ENCODE measurements at regions not wholly inside any gene's neighbourhood (a gene's known extent, or its start where the extent isn't known, plus 50 kb on each side); places are given as distances from the start of the nearest gene placed in this dataset.
"Not testable (repeated sequence)": the region's sequence is repeated elsewhere in the genome, so short reads cannot be mapped to it uniquely, and the experiment has no call there.

DNA sequence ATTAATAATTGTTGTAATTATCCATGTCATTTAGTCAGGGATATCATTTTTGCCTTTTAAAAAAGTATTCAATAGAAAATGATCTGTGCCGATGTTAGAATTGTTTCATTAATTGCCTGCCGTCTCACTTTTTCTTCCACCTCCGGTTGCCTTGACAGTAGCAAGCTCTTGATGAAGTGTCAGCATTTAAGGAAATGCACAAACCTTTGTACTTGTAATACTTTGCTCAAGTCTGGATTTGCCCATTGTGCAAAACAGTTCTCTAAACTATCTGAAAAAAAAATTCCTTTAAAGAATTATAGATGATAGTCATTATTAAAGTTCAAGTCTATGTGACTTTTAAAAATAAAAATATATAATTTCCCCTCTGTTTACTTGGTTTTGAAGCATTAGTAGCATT is 619.7 kb downstream of the GATA3 start:
- no peak overlapping the region for H3K27ac Mint-ChIP-seq (ENCODE audit: low read depth)
- H3K27me3 Mint-ChIP-seq: peaks cover 40% of the 10 kb centered on the region
- DNase-seq (ENCODE audit: low spot score in 2 of 2) (no peak), ATAC-seq (replicated peaks; ENCODE audit: extremely low read depth, poor library complexity, severe bottlenecking) (no peak)
- no peaks in the 10 kb centered on the region for H3K36me3 Mint-ChIP-seq (ENCODE audit: insufficient read depth)
- H3K9me3 Mint-ChIP-seq: peaks cover 7% of the 10 kb centered on the region
- H3K4me3 Mint-ChIP-seq: no peak overlapping the region
- H3K4me1 Mint-ChIP-seq: no peaks in the 10 kb centered on the region

GRCh38 chr10:8677642-8678041 is 623.2 kb downstream of the GATA3 start:
- no peak overlapping the region for H3K4me3 Mint-ChIP-seq
- peaks cover 4% of the 10 kb centered on the region for H3K9me3 Mint-ChIP-seq
- ATAC-seq (replicated peaks; ENCODE audit: extremely low read depth, poor library complexity, severe bottlenecking) (no peak), DNase-seq (ENCODE audit: low spot score in 2 of 2) (no peak)
- H3K27me3 Mint-ChIP-seq: peaks cover 26% of the 10 kb centered on the region
- no peaks in the 10 kb centered on the region for H3K36me3 Mint-ChIP-seq (ENCODE audit: insufficient read depth)
- H3K27ac Mint-ChIP-seq (ENCODE audit: low read depth): no peak overlapping the region
- no peaks in the 10 kb centered on the region for H3K4me1 Mint-ChIP-seq

DNA sequence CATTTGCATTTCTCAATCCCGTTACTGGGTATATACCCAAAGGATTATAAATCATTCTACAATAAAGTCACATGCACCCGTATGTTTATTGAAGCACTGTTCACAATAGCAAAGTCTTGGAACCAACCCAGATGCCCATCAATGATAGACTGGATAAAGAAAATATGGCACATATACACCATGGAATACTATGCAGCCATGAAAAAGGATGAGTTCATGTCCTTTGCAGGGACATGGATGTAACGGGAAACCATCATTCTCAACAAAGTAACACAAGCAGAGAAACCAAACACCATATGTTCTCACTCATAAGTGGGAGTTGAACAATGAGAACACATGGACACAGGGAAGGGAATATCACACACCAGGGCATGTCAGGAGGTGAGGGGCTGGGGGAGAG is 630.4 kb downstream of the GATA3 start:
- H3K4me1 Mint-ChIP-seq; H3K9me3 Mint-ChIP-seq; ATAC-seq (replicated peaks; ENCODE audit: extremely low read depth, poor library complexity, severe bottlenecking); H3K4me3 Mint-ChIP-seq; DNase-seq (ENCODE audit: low spot score in 2 of 2); H3K27ac Mint-ChIP-seq (ENCODE audit: low read depth); H3K36me3 Mint-ChIP-seq (ENCODE audit: insufficient read depth): not testable (repeated sequence)
- H3K27me3 Mint-ChIP-seq: peaks cover 25% of the 10 kb centered on the region

- H3K9me3 Mint-ChIP-seq: peaks cover 10% of the 10 kb centered on the region
- H3K4me3 Mint-ChIP-seq: no peak overlapping the region
- no peak overlapping the region for H3K27ac Mint-ChIP-seq (ENCODE audit: low read depth)
- no peaks in the 10 kb centered on the region for H3K4me1 Mint-ChIP-seq
- ATAC-seq (replicated peaks; ENCODE audit: extremely low read depth, poor library complexity, severe bottlenecking) (no peak), DNase-seq (ENCODE audit: low spot score in 2 of 2) (no peak)
- H3K27me3 Mint-ChIP-seq: peaks cover 28% of the 10 kb centered on the region
- no peaks in the 10 kb centered on the region for H3K36me3 Mint-ChIP-seq (ENCODE audit: insufficient read depth)
Observed at GRCh38 chr10:8688881-8689280, 634.4 kb downstream of the GATA3 start.

DNA sequence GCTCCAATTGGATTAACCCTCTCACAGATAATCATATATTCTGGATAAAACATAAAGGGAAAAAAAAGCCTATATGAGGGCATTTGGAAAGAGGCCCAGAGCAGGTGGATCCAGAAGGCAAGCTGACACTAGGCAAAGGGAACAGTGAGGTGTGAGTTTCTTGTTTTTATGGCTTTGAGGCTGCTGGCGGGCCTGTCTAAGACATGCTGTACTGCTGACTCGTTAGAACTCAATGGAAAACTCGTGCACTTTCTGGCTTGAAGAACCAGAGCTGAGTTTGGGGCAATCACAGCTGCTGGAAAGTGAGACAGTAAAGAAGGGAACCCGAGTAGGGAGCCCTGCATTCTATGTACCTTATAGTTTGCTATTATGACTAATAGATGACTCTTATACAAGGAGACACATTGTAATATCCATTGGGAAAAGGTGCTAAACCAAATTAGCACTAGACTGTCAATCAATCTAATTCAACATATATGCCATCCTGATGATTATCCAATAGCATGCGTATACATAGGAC is 637.1 kb downstream of the GATA3 start:
- no peaks in the 10 kb centered on the region for H3K36me3 Mint-ChIP-seq (ENCODE audit: insufficient read depth)
- peaks cover 29% of the 10 kb centered on the region for H3K27me3 Mint-ChIP-seq

GRCh38 chr10:8693635-8694034 is 639.1 kb downstream of the GATA3 start:
- not testable (repeated sequence) for H3K4me3 Mint-ChIP-seq; DNase-seq (ENCODE audit: low spot score in 2 of 2); H3K36me3 Mint-ChIP-seq (ENCODE audit: insufficient read depth); H3K4me1 Mint-ChIP-seq; ATAC-seq (replicated peaks; ENCODE audit: extremely low read depth, poor library complexity, severe bottlenecking); H3K9me3 Mint-ChIP-seq; H3K27ac Mint-ChIP-seq (ENCODE audit: low read depth)
- peaks cover 36% of the 10 kb centered on the region for H3K27me3 Mint-ChIP-seq

More for the DNA sequence above, 637.1 kb downstream of the GATA3 start:
- H3K9me3 Mint-ChIP-seq: peaks cover 6% of the 10 kb centered on the region
- no peak for DNase-seq (ENCODE audit: low spot score in 2 of 2)
- no peak for ATAC-seq (replicated peaks; ENCODE audit: extremely low read depth, poor library complexity, severe bottlenecking)
- no peak overlapping the region for H3K4me3 Mint-ChIP-seq
- H3K27ac Mint-ChIP-seq (ENCODE audit: low read depth): no peak overlapping the region
- no peaks in the 10 kb centered on the region for H3K4me1 Mint-ChIP-seq

- Mint-ChIP-seq H3K9me3 (peaks cover 6% of the 10 kb centered on the region), H3K4me1 (no peaks in the 10 kb centered on the region), H3K27ac (ENCODE audit: low read depth) (no peak overlapping the region), H3K4me3 (no peak overlapping the region), H3K36me3 (ENCODE audit: insufficient read depth) (no peaks in the 10 kb centered on the region), H3K27me3 (peaks cover 53% of the 10 kb centered on the region)
- ATAC-seq (replicated peaks; ENCODE audit: extremely low read depth, poor library complexity, severe bottlenecking) (no peak), DNase-seq (ENCODE audit: low spot score in 2 of 2) (no peak)
Observed at GRCh38 chr10:8696746-8697145, 642.3 kb downstream of the GATA3 start.

DNA sequence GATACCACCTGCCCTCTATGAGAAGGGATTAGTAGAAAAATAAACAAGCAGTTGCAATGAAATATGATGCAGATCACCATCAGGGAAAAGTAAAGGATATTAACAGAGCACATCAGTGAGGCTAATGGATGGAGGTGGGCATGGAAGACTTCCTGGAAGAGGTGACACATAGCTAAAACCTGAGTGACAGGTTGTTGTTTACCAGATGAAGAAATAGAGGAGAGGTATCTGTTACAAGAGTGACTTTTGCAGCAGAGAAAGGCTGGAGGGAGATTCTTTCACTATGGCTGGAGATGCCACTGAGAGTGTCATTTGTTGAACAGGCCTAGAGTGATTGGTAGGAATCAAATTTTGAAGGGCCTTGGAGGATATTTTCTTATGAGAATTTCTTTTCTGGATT is 646.2 kb downstream of the GATA3 start:
- Mint-ChIP-seq H3K9me3 (no peaks in the 10 kb centered on the region), H3K4me3 (no peak overlapping the region), H3K36me3 (ENCODE audit: insufficient read depth) (no peaks in the 10 kb centered on the region), H3K27ac (ENCODE audit: low read depth) (no peak overlapping the region), H3K4me1 (no peaks in the 10 kb centered on the region), H3K27me3 (peaks cover 36% of the 10 kb centered on the region)
- DNase-seq (ENCODE audit: low spot score in 2 of 2) (no peak), ATAC-seq (replicated peaks; ENCODE audit: extremely low read depth, poor library complexity, severe bottlenecking) (no peak)

- ATAC-seq (replicated peaks; ENCODE audit: extremely low read depth, poor library complexity, severe bottlenecking) (no peak), DNase-seq (ENCODE audit: low spot score in 2 of 2) (no peak)
- H3K9me3 Mint-ChIP-seq: no peaks in the 10 kb centered on the region
- H3K4me3 Mint-ChIP-seq: no peak overlapping the region
- peaks cover 37% of the 10 kb centered on the region for H3K27me3 Mint-ChIP-seq
- H3K4me1 Mint-ChIP-seq: no peaks in the 10 kb centered on the region
- no peaks in the 10 kb centered on the region for H3K36me3 Mint-ChIP-seq (ENCODE audit: insufficient read depth)
- no peak overlapping the region for H3K27ac Mint-ChIP-seq (ENCODE audit: low read depth)
Observed at GRCh38 chr10:8702181-8702580, 647.7 kb downstream of the GATA3 start.

- Mint-ChIP-seq H3K27ac (ENCODE audit: low read depth) (no peak overlapping the region), H3K9me3 (no peaks in the 10 kb centered on the region), H3K36me3 (ENCODE audit: insufficient read depth) (no peaks in the 10 kb centered on the region), H3K27me3 (peaks cover 24% of the 10 kb centered on the region), H3K4me1 (no peaks in the 10 kb centered on the region), H3K4me3 (no peak overlapping the region)
- DNase-seq (ENCODE audit: low spot score in 2 of 2): no peak
- ATAC-seq (replicated peaks; ENCODE audit: extremely low read depth, poor library complexity, severe bottlenecking): no peak
Observed at GRCh38 chr10:8705415-8705814, 650.9 kb downstream of the GATA3 start.

DNA sequence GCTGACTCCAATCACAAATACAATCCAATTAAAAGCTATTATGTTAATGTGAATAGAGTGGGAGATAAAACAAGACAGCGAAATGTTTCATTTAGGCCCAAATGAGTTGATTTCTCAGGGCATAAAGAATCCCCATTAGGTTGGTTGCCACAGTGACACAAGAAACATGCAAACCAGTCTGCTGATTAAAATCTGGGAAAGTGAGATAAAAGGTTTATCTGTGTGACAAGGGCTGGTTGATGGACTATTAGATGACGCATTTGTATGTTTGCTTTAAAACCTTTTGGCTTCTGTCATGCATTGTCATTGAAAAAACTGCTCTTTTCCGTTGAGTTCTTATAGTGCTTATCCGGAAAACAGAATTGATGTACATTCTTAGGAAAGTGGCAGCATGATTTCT is 658.2 kb downstream of the GATA3 start:
- no peaks in the 10 kb centered on the region for H3K36me3 Mint-ChIP-seq (ENCODE audit: insufficient read depth)
- H3K9me3 Mint-ChIP-seq: no peaks in the 10 kb centered on the region
- H3K27me3 Mint-ChIP-seq: peaks cover 38% of the 10 kb centered on the region
- no peak for DNase-seq (ENCODE audit: low spot score in 2 of 2)
- H3K4me3 Mint-ChIP-seq: no peak overlapping the region
- ATAC-seq (replicated peaks; ENCODE audit: extremely low read depth, poor library complexity, severe bottlenecking): no peak
- H3K27ac Mint-ChIP-seq (ENCODE audit: low read depth): no peak overlapping the region
- no peaks in the 10 kb centered on the region for H3K4me1 Mint-ChIP-seq

DNA sequence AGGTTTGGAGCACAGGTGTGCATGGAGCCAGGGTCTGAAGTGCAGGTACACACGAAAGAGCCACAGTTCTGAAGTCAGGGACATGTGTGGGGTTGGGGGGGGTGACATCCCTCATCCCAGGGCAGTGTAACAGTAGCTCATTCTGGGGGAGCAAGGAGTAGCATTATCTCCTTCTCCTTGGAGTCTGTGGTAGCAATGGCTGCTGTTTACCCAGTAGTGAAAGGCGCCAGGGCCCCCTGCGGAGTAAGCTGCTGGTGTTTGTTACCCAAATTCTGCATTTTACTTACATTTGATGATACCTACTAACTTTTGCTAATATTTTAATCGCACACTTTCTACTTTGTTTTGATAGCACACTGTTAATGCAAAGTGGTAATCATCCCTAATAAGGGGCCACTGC is 665.5 kb downstream of the GATA3 start:
- H3K4me1 Mint-ChIP-seq: no peaks in the 10 kb centered on the region
- H3K27me3 Mint-ChIP-seq: peaks cover 19% of the 10 kb centered on the region
- DNase-seq (ENCODE audit: low spot score in 2 of 2) (no peak), ATAC-seq (replicated peaks; ENCODE audit: extremely low read depth, poor library complexity, severe bottlenecking) (no peak)
- no peak overlapping the region for H3K27ac Mint-ChIP-seq (ENCODE audit: low read depth)
- no peak overlapping the region for H3K4me3 Mint-ChIP-seq
- peaks cover 12% of the 10 kb centered on the region for H3K9me3 Mint-ChIP-seq
- H3K36me3 Mint-ChIP-seq (ENCODE audit: insufficient read depth): no peaks in the 10 kb centered on the region

DNA sequence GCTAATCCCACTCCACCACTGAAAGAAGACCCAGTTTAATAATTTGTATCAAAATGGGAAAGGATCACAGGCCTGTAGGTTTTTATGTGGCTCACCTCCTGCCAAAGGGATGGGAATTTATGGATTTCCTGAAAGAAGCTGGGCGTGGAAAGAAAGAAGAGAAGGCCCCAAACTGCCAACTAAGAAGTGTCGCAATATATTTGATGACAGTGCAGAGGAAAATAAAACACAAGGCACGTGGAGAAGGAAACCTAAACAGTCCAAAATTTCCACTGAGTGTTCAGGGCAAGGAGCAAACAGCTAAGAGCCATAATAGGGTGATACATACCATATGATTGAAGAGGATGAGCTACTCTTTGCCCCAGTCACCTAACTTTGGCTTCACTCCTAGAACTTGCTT is 667.2 kb downstream of the GATA3 start:
- ATAC-seq (replicated peaks; ENCODE audit: extremely low read depth, poor library complexity, severe bottlenecking) (no peak), DNase-seq (ENCODE audit: low spot score in 2 of 2) (no peak)
- Mint-ChIP-seq H3K27me3 (peaks cover 31% of the 10 kb centered on the region), H3K4me3 (no peak overlapping the region), H3K9me3 (peaks cover 12% of the 10 kb centered on the region), H3K4me1 (no peaks in the 10 kb centered on the region), H3K36me3 (ENCODE audit: insufficient read depth) (no peaks in the 10 kb centered on the region), H3K27ac (ENCODE audit: low read depth) (no peak overlapping the region)

GRCh38 chr10:8722835-8723234 is 668.3 kb downstream of the GATA3 start:
- no peaks in the 10 kb centered on the region for H3K36me3 Mint-ChIP-seq (ENCODE audit: insufficient read depth)
- no peak for ATAC-seq (replicated peaks; ENCODE audit: extremely low read depth, poor library complexity, severe bottlenecking)
- H3K4me1 Mint-ChIP-seq: no peaks in the 10 kb centered on the region
- DNase-seq (ENCODE audit: low spot score in 2 of 2): no peak
- H3K4me3 Mint-ChIP-seq: no peak overlapping the region
- no peak overlapping the region for H3K27ac Mint-ChIP-seq (ENCODE audit: low read depth)
- H3K9me3 Mint-ChIP-seq: peaks cover 12% of the 10 kb centered on the region
- H3K27me3 Mint-ChIP-seq: peaks cover 43% of the 10 kb centered on the region
